NB4 (cell line): ENCODE measurements at regions not wholly inside any gene's neighbourhood (a gene's known extent, or its start where the extent isn't known, plus 50 kb on each side); places are given as distances from the start of the nearest gene placed in this dataset.

Experiments used
- POLR2A ChIP-seq: IDR thresholded peaks from 2 replicates; pipeline ENCODE4 v1.6.1; 2011; ENCODE audit warnings: mild to moderate bottlenecking; ENCODE audit not compliant: insufficient read length; ENCODE audit errors: extremely low read depth
- TF ChIP-seq, protein P1 (sequence below): IDR thresholded peaks from one replicate; pipeline ENCODE4 v1.5.1; 2012; ENCODE audit warnings: low read depth, low read length
- TF ChIP-seq, protein P2 (sequence below): IDR thresholded peaks from 2 replicates; pipeline ENCODE4 v1.6.1; 2011; ENCODE audit warnings: low read depth, low read length

- TF ChIP-seq, protein P1, sequence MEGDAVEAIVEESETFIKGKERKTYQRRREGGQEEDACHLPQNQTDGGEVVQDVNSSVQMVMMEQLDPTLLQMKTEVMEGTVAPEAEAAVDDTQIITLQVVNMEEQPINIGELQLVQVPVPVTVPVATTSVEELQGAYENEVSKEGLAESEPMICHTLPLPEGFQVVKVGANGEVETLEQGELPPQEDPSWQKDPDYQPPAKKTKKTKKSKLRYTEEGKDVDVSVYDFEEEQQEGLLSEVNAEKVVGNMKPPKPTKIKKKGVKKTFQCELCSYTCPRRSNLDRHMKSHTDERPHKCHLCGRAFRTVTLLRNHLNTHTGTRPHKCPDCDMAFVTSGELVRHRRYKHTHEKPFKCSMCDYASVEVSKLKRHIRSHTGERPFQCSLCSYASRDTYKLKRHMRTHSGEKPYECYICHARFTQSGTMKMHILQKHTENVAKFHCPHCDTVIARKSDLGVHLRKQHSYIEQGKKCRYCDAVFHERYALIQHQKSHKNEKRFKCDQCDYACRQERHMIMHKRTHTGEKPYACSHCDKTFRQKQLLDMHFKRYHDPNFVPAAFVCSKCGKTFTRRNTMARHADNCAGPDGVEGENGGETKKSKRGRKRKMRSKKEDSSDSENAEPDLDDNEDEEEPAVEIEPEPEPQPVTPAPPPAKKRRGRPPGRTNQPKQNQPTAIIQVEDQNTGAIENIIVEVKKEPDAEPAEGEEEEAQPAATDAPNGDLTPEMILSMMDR, result no peak
- TF ChIP-seq, protein P2, sequence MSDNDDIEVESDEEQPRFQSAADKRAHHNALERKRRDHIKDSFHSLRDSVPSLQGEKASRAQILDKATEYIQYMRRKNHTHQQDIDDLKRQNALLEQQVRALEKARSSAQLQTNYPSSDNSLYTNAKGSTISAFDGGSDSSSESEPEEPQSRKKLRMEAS, result no peak
- no peak for TF ChIP-seq POLR2A
Observed at GRCh38 chr20:40050596-40050995, 638.4 kb downstream of the MAFB start.
